RWPE1 (cell line): ENCODE measurements at regions not wholly inside any gene's neighbourhood (a gene's known extent, or its start where the extent isn't known, plus 50 kb on each side); places are given as distances from the start of the nearest gene placed in this dataset.

Experiments
- CTCF ChIA-PET: fragments of 350-600 bp; sonication (Branson Sonifier 250); formaldehyde crosslinking; extraction: SDS; loops from one replicate; lab custom pipeline; 2021; lab: Yijun Ruan, JAX
- POLR2A ChIA-PET: fragments of 400-600 bp; formaldehyde crosslinking; extraction: SDS; loops from one replicate; lab custom pipeline; 2020; ENCODE audit warnings: antibody characterized with exemption; ENCODE audit not compliant: low non-redundant PET; lab: Yijun Ruan, JAX
- DNase-seq: peaks from one replicate; pipeline ENCODE4 v3.0.0; 2012; ENCODE audit warnings: low spot score
- H3K27ac ChIP-seq: fragments of 450-650 bp; 2 replicates; pipeline ENCODE4 v1.5.1; 2017
- TF ChIP-seq, protein P1 (sequence below): fragments of 450-650 bp; conservative IDR thresholded peaks from 2 replicates; pipeline ENCODE4 v1.5.1; 2017; ENCODE audit warnings: low read depth, mild to moderate bottlenecking

GRCh38 chr3:152719264-152719663, 115.7 kb upstream of the P2RY1 start:
- TF ChIP-seq, protein P1, sequence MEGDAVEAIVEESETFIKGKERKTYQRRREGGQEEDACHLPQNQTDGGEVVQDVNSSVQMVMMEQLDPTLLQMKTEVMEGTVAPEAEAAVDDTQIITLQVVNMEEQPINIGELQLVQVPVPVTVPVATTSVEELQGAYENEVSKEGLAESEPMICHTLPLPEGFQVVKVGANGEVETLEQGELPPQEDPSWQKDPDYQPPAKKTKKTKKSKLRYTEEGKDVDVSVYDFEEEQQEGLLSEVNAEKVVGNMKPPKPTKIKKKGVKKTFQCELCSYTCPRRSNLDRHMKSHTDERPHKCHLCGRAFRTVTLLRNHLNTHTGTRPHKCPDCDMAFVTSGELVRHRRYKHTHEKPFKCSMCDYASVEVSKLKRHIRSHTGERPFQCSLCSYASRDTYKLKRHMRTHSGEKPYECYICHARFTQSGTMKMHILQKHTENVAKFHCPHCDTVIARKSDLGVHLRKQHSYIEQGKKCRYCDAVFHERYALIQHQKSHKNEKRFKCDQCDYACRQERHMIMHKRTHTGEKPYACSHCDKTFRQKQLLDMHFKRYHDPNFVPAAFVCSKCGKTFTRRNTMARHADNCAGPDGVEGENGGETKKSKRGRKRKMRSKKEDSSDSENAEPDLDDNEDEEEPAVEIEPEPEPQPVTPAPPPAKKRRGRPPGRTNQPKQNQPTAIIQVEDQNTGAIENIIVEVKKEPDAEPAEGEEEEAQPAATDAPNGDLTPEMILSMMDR = no peak
- POLR2A ChIA-PET = no interaction called here
- CTCF ChIA-PET = interaction anchor here (0.7 kb wide), 1 partner anchor 51 kb away, joined by 3 read pairs; no protein-coding TSS in a partner anchor
- peak; percentile 60 for DNase-seq
- H3K27ac ChIP-seq = no peak overlapping the region

- TF ChIP-seq, protein P1 = no peak
- ChIA-PET POLR2A (no interaction called here), CTCF (no interaction called here)
- no peak overlapping the region for H3K27ac ChIP-seq
- no peak for DNase-seq
These were observed 113.8 kb upstream of the P2RY1 start for GRCh38 chr3:152720951-152721718.

- ChIA-PET CTCF (no interaction called here), POLR2A (no interaction called here)
- TF ChIP-seq, protein P1 = no peak
- DNase-seq = no peak
- no peak overlapping the region for H3K27ac ChIP-seq
These were observed 110.7 kb upstream of the P2RY1 start for GRCh38 chr3:152724270-152724669.

- ChIA-PET POLR2A (no interaction called here), CTCF (no interaction called here)
- DNase-seq = no peak
- TF ChIP-seq, protein P1 = no peak
- no peak overlapping the region for H3K27ac ChIP-seq
These were observed 106.5 kb upstream of the P2RY1 start for GRCh38 chr3:152728231-152728980.

DNA sequence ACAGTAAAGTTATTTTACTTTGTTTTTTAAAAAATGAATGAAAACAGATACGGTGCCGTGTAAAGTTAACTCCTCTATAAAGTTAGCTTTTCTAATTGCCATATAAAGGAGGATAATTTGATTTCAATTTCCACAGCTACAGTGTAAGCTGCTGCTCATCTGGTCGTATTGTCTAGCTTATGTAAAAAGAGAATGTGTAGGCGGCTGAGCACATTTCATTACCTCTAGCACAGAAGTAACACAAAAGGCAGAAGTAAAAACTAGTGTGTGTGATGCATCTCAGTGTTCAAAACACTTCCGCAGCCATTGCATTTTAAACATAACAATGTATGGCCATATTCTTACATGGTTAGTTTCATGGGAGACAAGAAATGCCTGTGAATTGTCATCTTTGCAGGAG, 105.0 kb upstream of the P2RY1 start:
- H3K27ac ChIP-seq = no peak overlapping the region
- ChIA-PET CTCF (no interaction called here), POLR2A (no interaction called here)
- no peak for DNase-seq
- TF ChIP-seq, protein P1 = no peak

DNA sequence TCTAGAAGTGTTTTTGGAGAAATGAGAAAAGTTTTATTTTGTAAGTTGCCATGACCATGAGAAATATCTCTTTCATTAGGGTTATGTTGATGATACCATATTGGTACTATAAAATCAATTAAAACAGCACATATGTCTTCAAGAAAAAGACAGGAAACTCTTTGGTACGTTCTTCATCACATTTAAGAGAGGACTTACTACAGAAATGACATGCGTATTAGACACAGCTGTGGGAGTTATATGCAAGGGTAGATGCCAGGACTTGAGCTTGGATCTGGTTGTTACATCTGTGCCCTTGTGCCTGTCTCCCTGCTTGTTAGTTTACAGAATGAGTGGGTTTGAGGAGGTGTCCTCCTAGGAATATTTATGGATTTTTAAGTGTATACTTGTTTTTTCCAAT, 103.4 kb upstream of the P2RY1 start:
- TF ChIP-seq, protein P1 = no peak
- ChIA-PET CTCF (interaction anchor here (0.6 kb wide), 1 partner anchor 90 kb away, joined by 3 read pairs; no protein-coding TSS in a partner anchor), POLR2A (no interaction called here)
- no peak for DNase-seq
- H3K27ac ChIP-seq = no peak overlapping the region
